NCI-H82 treated with DMSO at 0.1 percent for 48 hours (cell line): ENCODE measurements at regions not wholly inside any gene's neighbourhood (a gene's known extent, or its start where the extent isn't known, plus 50 kb on each side); places are given as distances from the start of the nearest gene placed in this dataset.

ENCODE experiments used
- DNase-seq: peaks from one replicate; lab custom pipeline; 2025; ENCODE audit not compliant: unreplicated experiment; lab: John Stamatoyannopoulos, UW

DNA sequence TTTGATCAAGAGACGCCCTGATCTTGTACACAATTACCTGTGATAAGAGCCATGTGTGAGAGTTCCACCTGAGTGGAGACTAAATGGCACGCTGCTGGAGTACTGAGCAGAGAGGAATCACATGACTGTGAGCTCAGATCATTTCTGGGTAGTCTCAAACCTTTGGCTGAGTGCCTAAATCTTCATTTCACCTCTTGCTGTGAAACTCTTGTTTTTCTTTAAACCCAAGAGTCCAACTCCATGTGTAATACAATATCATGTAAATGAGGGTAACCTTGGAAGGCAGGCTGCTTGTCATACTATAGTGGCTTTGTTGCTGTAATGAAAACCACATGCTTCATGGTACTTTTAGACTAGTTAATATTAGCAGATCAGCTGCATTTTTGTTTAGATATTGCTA is 156.9 kb downstream of the CAND1 start:
- no peak for DNase-seq

DNA sequence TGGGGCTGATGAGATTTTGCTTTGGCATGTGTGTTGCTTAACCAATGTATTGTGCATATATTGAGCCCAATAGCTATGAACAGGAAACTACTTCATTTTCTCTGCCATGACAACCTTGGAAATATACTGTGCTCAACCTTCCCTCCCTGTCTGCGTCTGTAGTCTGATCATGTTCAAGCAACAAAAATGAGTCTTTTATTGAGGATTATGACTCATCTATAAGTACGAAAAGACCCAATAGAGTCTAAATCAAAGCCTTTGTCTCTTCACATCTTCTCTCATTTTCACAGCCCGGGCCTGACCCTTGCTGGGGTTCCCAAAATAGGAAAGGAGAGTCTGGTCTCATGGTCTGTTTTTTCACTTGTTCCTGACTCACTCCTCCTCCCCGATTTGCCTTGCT is 158.2 kb downstream of the CAND1 start:
- no peak for DNase-seq

DNA sequence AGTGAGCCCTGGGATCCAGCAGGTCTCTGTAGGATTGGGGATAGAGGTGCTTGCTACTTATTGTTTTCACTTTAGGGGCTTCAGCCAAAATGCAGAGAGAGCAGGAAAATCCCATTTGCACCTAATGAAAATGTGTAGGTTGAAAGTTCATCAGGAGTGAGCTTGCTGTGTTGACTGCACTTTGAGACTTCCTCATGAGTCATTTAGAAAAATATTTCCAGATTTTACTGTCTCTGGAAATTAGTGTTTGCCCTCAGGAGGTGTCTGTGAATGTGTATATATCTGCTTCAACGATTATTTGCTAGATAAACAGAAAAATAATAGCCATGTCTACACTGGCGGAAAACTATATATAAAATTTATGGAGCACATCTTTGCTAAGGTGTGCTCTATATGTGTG is 159.3 kb downstream of the CAND1 start:
- DNase-seq = no peak

DNA sequence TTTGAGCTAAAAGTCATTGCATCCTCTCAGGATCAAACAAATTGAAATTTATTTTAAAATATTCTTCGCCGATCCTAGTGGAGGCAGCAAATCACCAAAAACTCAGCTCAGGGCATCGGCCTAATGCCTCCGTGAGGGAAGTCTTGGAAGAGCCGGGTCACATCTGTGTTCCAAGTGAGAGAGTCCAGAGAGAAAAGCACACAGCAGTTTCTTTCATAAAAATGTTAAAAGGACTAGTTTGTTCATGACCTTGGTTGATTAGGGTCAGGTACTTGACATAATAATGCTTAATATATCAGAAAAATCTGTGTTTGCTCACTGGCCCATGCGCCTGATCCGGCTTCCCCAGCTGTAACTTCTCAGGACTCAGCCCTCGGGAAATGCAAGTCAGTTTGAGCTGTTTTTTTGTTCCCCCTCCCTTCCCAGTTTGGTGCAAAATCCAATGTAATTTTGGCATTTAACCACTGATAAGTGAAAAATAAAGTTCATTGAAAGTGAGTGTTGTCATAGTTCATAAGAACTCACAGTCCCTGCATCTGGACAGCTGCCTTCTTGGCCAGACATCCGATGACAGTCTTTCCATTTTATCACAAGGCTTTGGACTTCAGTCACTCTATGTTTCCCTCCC is 161.7 kb downstream of the CAND1 start:
- DNase-seq = no peak

DNA sequence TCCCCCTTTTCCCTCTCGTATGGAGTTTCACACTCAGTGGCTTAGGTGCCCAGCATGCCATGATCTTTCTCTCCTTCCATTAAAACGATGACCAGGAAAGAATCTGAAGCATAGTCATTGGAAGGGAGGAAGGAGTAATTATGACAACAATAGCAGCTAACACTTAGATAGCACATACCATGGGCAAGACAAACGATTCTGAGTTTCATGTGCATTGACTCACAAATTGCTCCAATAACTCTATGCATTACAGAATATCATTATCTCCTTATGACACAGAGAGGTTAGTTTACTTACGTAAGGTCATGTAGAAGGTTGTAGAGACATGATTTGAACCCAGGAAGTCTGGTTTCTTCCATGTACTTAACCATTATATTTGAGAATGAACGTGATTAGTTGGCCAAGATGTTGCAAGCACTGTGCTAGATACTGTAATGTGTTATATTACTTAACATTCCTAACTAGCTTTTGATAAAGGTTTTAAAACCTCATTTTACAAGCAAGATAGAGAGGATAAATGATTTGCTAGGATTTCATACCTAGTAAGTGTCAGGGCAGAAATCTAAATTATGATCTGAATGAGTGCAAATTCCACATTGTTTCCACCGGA is 162.4 kb downstream of the CAND1 start:
- DNase-seq = no peak

DNA sequence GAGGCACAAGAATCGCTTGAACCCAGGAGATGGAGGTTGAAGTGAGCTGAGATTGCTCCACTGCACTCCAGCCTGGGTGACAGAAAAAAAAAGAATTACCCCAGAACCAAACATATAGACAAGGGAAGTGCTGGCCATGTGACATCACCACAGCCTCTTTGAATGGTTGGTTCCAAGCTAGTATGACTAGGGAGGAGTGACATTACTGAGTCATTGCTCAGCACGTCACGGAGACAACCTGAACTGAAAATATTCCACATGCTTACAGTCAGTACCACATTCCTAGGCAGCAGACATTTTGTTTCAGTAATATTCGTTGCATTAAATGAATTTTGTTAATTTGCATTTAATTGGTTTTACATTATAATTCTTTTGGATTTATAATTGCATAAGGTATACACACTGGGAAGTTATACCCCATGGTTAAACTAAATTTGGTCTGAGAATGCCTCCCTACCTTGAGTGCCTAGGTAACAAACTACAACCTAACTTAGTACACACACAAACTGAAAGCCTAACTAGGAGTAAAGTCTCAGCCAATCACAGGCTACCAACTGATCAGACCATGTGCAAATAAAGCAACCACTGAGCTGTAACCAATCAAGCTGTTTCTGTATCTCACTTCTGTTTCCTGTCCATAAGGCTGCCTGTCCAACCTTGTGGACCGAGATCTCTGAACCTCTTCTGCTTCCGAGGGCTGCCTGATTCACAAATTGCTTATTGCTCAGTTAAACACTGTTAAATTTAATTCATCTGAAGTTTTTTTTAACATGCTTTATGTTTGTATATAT is 164.4 kb downstream of the CAND1 start:
- DNase-seq = no peak

DNA sequence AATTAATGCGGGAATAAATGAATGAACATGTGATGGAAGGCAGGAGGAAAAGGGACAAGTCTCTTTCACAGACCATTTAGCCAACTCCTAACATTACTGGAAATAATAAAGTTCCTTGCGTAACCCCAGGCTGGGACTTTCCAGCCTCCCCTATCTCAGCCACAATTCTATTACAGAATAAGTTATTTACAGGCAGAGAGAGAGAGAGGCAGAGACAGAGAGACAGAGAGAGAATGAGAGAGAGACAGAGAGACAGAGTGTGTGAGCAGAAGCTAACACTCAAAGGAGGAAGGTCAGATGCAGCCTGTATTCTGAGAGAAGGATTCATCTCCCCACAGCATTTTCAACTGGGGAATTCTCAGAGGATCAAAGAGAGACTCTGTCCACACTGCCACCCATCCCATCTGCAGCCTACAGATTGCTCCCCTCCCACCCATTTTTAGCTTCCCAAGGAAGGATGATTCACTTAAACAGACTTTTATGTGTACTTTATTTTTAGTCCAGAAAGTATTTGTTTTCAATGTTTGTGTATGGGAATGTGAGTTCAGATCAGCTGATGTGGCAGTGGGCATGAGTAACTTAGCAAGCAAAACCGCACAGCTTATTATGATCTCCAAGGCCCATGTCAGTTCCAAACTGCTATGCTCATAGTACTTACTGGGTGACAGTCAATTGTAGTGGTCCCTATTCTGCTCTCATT is 165.7 kb downstream of the CAND1 start:
- no peak for DNase-seq

DNA sequence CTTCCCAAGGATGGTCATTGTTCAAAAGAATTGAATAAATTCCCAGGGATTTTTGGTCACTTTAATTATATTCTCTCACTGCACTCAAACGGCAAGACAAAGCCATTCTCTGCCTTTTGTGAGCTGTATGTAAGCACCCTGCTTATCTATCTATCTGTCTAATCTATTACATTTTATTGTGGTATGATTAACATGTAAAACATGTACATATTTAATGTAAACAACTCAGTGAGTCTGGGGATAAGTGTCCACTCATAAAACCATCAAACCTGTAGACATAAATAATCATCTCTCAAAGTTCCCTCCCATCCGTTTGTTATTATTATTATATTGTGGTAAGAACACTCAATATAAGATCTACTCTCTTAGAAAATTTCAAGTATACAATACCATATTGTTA is 167.1 kb downstream of the CAND1 start:
- no peak for DNase-seq

DNA sequence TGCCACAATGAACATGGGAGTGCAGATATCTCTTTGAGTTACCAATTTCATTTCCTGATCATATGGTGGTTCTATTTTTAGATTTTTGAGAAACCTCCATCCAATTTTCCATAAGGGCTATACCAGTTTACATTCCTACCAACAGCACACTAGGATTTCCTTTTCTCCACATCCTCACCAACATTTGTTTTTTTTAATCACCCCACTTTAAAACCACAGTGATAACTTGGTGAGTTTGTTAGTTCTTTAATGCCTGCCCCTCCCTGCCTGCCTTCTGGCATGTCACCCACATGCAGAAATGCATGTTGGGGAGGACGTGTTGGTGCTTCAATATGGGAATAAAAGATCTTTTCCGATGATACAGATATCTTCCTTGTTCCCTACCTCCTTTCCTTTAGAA is 167.9 kb downstream of the CAND1 start:
- DNase-seq = no peak

DNA sequence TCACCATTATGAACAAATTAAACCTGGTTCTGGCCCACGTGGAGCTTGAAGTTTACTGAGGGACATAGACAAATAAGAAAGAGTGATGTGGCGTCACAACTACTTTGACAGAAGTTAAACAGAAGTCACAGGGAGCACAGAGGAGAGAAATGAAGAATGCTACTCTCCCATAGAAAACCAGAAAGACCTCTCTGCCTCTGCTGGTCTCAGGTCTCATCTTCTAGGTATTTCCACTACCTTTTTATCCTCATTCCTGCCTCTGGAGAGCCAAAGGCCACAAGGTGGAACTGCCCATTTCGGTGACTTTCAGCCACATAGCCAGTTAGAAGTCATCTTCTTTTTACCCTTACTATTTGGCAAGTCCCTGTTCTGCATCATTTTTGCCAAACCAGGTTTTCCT is 170.5 kb downstream of the CAND1 start:
- DNase-seq = no peak

DNA sequence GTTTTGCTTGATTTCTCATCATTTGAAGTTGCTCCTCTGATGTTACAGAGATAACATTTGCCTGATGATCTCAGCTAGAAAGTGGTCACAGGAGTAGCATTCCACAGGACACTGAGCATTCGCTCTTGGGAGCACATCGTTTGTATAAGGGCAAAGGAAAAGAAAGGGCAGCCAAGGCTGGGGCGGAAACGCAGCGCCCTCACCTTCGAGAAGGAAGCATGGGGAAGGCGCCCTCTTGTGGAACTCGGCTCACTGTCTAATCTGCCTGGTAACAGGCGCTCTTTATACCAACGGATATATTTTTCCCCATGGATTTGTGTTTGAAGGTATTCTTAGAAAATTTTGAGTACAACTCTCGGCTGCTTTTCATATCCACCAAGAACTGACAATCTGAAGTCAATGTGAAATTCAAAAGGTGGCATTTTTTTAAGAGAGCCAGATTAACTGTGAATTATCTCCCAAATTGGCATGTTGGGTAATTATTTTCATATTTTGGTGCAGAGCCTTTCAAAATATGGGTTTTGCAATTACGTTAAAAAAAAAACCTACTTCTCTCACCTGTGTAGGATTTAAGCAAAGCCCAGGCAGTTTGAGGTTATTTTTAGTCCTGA is 172.7 kb downstream of the CAND1 start:
- peak; percentile 84 for DNase-seq

DNA sequence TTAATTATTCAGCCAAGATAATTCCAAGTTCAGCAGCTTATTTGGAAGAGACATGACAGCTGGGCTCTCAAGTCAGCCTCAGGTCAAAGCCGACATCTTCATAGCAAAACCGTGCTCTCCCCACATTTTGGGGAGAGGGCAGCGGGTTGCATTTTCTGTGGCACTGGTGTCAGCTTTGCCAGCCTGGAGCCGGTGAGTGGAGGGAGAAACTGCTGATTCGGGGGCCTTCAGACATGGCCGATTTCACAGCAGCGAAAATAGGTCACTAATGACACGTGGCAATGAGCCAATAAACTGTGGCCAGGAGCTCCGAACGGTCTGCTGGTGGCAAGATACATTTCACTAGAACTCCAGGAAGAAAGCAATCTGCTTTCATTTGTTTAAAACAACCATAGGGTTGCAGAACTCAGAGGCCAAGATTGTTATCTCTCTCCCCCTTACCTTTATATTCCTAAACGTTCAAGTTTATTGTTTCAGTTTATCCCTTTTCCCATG is 173.2 kb downstream of the CAND1 start:
- DNase-seq = peak; percentile 56

DNA sequence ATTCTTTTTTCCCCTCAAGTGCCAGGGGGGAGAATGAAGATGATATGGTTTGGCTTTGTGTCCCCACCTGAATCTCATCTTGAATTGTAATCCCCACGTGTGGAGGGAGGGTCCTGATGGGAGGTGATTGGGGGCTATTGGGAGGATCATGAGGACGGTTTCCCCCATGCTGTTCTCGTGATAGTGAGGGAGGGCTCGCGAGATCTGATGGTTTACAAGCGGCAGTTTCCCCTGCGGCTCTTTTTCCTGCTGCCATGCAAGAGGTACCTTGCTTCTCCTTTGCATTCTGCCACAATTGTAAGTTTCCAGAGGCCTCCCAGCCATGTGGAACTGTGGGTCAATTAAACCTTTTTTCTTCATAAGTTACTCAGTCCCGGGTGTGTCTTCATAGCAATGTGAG is 173.7 kb downstream of the CAND1 start:
- DNase-seq = no peak

DNA sequence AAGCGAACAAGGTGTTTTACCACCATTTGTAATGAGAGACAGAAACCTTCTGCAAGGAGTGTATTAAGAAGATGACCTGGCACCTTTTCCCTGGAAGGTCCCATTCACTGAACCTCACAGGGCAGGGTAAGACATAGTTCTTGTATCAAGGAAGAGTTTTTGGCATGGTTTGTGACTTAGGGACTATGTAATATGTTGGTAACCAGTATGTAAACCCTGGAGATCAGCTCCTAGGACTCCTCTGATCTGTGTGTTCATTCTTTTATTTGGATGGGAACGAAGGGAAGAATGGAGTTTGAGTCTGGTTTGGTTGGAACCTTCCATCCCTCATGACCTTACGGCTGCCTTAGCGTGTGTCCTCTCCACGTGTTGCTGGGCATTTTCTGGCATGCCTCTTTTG is 175.4 kb downstream of the CAND1 start:
- no peak for DNase-seq

DNA sequence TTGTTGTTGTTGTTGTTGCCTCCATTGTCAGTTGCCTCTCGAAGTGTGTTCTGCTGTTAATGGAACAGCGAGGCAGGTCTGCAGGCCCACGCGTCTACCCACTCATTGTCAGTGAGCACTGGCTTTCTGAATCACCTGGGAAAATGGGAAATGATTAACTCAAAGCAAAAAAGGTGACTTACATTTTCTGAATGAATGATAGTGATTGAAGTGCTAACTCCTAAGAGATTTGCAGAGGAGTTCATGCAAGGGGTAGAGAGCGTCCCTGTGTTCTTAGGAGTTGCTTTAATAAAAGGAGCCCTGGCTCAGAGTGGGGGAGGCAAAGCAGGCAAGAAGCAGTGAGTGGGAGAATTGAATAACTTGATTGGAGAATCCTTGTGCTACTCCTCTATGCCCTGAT is 177.6 kb downstream of the CAND1 start:
- DNase-seq = no peak

DNA sequence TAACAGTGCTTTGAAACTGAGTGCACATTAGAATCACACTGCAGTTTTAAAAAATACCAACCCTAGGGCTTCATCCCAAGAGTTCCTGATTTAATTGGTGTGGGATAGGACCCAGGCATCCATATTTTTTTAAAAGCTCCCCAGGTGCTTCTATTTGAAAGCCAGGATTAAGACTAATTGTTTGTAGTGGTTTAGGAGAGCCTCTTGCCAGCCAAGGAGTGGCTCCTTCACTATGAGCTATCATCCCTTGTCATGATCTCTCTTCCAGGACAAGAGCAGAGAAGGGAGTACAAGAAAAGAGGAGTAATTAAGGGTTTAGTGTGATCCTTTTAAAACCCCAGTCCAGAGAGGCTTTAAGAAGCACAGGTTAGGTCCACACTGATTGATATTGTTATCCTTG is 178.0 kb downstream of the CAND1 start:
- peak; percentile 85 for DNase-seq

DNA sequence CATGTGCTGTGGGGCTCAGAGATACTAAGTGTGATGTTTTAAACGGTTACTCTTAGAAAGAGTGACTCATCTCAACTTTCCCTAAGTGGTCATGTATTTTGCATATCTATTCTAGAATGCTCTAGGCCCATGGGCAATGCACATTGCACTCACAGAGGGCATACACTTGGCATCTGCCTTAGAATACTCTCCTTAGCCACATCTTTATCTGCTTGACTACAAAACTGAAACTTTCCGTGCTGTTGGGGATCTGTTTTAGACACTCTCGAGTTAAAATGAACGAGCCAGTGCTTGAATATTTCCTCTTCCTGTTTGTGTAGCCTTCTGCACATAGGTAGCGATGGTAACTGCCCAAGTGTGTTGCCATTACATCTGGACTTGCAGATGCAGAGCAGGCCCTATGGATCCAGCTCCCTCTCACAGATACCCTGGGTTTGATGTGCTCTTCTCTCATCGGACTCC is 180.5 kb downstream of the CAND1 start:
- DNase-seq = no peak

DNA sequence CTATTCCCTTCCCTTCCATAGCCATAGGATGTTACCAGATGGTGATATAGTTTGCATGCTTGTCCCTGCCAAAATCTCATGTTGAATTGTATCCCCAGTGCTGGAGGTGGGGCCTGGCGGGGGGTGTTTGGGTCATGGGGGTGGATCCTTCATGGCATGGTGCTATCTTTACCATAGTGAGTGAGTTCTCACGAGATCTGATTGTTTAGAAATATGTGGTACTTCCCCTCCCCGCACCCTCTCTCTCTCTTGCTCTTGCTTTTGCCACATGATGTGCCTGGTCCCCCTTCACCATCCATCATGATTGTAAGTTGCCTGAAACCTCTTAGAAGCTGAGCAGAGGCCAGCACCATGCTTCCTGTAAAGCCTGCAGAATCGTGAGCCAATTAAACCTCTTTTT is 181.3 kb downstream of the CAND1 start:
- no peak for DNase-seq

DNA sequence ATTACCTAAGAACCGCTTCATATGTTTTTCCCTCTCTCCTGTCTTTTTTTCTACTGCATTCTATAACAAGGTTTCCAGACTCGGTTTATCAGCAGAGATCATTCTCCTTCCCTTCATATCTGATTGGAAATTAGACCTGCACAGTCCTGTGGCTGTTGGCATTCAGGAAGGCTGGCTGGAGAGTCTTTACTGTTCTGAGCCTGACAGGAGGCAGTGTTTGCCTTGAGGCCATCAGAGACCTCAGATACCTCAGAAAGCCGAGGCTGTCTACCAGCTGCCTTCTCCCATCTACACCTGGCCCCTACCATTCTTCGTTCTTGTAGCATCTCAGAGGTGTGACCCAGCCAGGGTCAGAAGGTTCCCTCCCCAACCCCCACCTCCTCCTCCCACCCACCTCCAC is 182.0 kb downstream of the CAND1 start:
- DNase-seq = no peak

DNA sequence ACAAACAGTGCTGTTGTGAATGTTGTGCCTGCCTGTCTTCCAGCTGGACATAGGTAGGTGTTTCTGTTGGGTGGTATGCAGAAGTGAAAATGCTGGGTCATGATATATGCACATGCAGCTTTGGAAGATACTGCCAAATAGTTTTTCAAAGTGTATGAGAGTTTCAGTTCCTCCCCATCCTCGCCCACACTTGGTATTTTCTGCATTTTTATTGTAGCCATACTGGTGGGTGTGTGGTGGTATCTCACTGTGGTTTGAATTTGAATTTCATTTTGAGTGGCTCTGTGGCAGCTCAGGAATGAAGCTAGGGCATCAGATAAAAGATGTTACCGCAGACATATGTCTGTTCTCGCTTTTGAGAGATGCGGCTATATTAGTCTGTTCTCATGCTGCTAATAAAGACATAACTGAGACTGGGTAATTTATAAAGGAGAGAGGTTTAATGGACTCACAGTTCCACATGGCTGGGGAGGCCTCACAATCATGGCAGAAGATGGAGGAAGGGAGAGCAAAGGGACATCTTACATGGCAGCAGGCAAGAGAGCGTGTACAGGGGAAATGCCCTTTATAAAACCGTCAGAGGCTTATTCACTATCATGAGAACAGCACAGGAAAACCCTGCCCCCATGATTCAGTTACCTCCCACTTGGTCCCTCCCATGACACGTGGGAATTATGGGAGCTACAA is 183.1 kb downstream of the CAND1 start:
- no peak for DNase-seq

DNA sequence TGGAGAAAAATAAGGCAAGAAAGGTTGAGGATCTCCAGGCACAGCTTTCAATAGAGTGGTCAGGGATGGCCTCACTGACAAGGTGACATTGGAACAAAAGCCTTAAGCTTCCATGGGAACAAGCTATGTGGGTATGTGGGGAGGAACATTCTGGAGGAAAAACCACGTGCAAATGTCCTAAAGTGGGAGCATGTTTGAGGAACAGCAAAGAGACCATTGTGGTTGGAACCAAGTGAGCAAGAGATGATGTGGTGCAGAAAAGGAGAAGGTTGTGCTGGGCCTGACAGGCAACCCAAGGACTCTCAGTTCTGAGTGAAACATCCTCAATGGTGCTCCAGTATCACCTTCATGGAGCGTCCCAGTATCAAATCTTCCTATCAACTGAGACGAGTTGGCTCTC is 184.0 kb downstream of the CAND1 start:
- DNase-seq = no peak
